ENCODE measurements at regions not wholly inside any gene's neighbourhood (a gene's known extent, or its start where the extent isn't known, plus 50 kb on each side); places are given as distances from the start of the nearest gene placed in this dataset.
"Not testable (repeated sequence)": the region's sequence is repeated elsewhere in the genome, so short reads cannot be mapped to it uniquely, and the experiment has no call there.

GRCh38 chr3:67986706-67987105 lies 332.3 kb upstream of the SUCLG2 start:
- Mint-ChIP-seq H3K36me3 (no peaks in the 10 kb centered on the region), H3K27me3 (no peaks in the 10 kb centered on the region), H3K4me3 (no peak overlapping the region), H3K27ac (no peak overlapping the region), H3K9me3 (no peaks in the 10 kb centered on the region), H3K4me1 (no peaks in the 10 kb centered on the region)

- no peak overlapping the region for H3K27ac Mint-ChIP-seq
- H3K9me3 Mint-ChIP-seq: no peaks in the 10 kb centered on the region
Observed at GRCh38 chr3:67983166-67983565, 328.8 kb upstream of the SUCLG2 start.

GRCh38 chr3:67981077-67981476 lies 326.7 kb upstream of the SUCLG2 start:
- Mint-ChIP-seq H3K36me3 (no peaks in the 10 kb centered on the region), H3K27me3 (no peaks in the 10 kb centered on the region), H3K4me1 (no peaks in the 10 kb centered on the region), H3K27ac (no peak overlapping the region), H3K4me3 (no peak overlapping the region), H3K9me3 (peaks cover 0 to 1% (median 0%) of the 10 kb centered on the region in 3 donors)

More at GRCh38 chr3:67983166-67983565, 328.8 kb upstream of the SUCLG2 start:
- H3K36me3 Mint-ChIP-seq: no peaks in the 10 kb centered on the region
- H3K27me3 Mint-ChIP-seq: no peaks in the 10 kb centered on the region
- no peak overlapping the region for H3K4me3 Mint-ChIP-seq
- H3K4me1 Mint-ChIP-seq: no peaks in the 10 kb centered on the region

- Mint-ChIP-seq H3K4me1 (no peaks in the 10 kb centered on the region), H3K9me3 (peaks cover 0 to 1% (median 0%) of the 10 kb centered on the region in 3 donors), H3K27me3 (no peaks in the 10 kb centered on the region), H3K27ac (no peak overlapping the region), H3K36me3 (no peaks in the 10 kb centered on the region), H3K4me3 (no peak overlapping the region)
Observed at GRCh38 chr3:67979342-67979741, 324.9 kb upstream of the SUCLG2 start.

GRCh38 chr3:67977762-67978161 lies 323.4 kb upstream of the SUCLG2 start:
- Mint-ChIP-seq H3K4me3 (no peak overlapping the region), H3K36me3 (no peaks in the 10 kb centered on the region), H3K9me3 (peaks cover 0 to 1% (median 0%) of the 10 kb centered on the region in 3 donors), H3K27me3 (no peaks in the 10 kb centered on the region), H3K27ac (no peak overlapping the region), H3K4me1 (no peaks in the 10 kb centered on the region)

GRCh38 chr3:67976663-67977062 lies 322.3 kb upstream of the SUCLG2 start:
- H3K36me3 Mint-ChIP-seq: no peaks in the 10 kb centered on the region
- no peak overlapping the region for H3K27ac Mint-ChIP-seq
- no peak overlapping the region for H3K4me3 Mint-ChIP-seq
- H3K4me1 Mint-ChIP-seq: no peaks in the 10 kb centered on the region
- H3K9me3 Mint-ChIP-seq: peaks cover 0 to 3% (median 1%) of the 10 kb centered on the region in 3 donors
- no peaks in the 10 kb centered on the region for H3K27me3 Mint-ChIP-seq

- H3K9me3 Mint-ChIP-seq: peaks cover 0 to 6% (median 3%) of the 10 kb centered on the region in 3 donors
- H3K27me3 Mint-ChIP-seq: no peaks in the 10 kb centered on the region
- H3K4me3 Mint-ChIP-seq: no peak overlapping the region
- H3K4me1 Mint-ChIP-seq: no peaks in the 10 kb centered on the region
- no peak overlapping the region for H3K27ac Mint-ChIP-seq
- no peaks in the 10 kb centered on the region for H3K36me3 Mint-ChIP-seq
Observed at GRCh38 chr3:67964596-67964995, 310.2 kb upstream of the SUCLG2 start.

- H3K4me1 Mint-ChIP-seq: no peaks in the 10 kb centered on the region
- H3K4me3 Mint-ChIP-seq: no peak overlapping the region
- no peaks in the 10 kb centered on the region for H3K27me3 Mint-ChIP-seq
- no peak overlapping the region for H3K27ac Mint-ChIP-seq
- no peaks in the 10 kb centered on the region for H3K36me3 Mint-ChIP-seq
- H3K9me3 Mint-ChIP-seq: peaks cover 4 to 6% (median 4%) of the 10 kb centered on the region in 3 donors
Observed at GRCh38 chr3:67957268-67957667, 302.9 kb upstream of the SUCLG2 start.

GRCh38 chr3:67947808-67948508 lies 293.5 kb upstream of the SUCLG2 start:
- Mint-ChIP-seq H3K27ac (no peak overlapping the region), H3K27me3 (peaks cover 3% of the 10 kb centered on the region), H3K36me3 (no peaks in the 10 kb centered on the region), H3K4me3 (peak overlapping the region in 1 of 4 donors; percentile 4), H3K4me1 (no peaks in the 10 kb centered on the region), H3K9me3 (peaks cover 0 to under 1% (median 0%) of the 10 kb centered on the region in 3 donors)

- no peaks in the 10 kb centered on the region for H3K9me3 Mint-ChIP-seq
- H3K27ac Mint-ChIP-seq: no peak overlapping the region
- peaks cover 3% of the 10 kb centered on the region for H3K27me3 Mint-ChIP-seq
- H3K4me1 Mint-ChIP-seq: no peaks in the 10 kb centered on the region
- no peaks in the 10 kb centered on the region for H3K36me3 Mint-ChIP-seq
- H3K4me3 Mint-ChIP-seq: no peak overlapping the region
Observed at GRCh38 chr3:67946436-67946835, 292.0 kb upstream of the SUCLG2 start.

GRCh38 chr3:67943546-67943945 lies 289.1 kb upstream of the SUCLG2 start:
- no peaks in the 10 kb centered on the region for H3K36me3 Mint-ChIP-seq
- peaks cover 3% of the 10 kb centered on the region for H3K27me3 Mint-ChIP-seq
- no peaks in the 10 kb centered on the region for H3K9me3 Mint-ChIP-seq
- H3K4me1 Mint-ChIP-seq: no peaks in the 10 kb centered on the region
- H3K27ac Mint-ChIP-seq: no peak overlapping the region
- no peak overlapping the region for H3K4me3 Mint-ChIP-seq

GRCh38 chr3:67941433-67942030 lies 287.1 kb upstream of the SUCLG2 start:
- Mint-ChIP-seq H3K27ac (no peak overlapping the region), H3K36me3 (no peaks in the 10 kb centered on the region), H3K4me3 (no peak overlapping the region)

GRCh38 chr3:67940210-67940952 lies 286.0 kb upstream of the SUCLG2 start:
- Mint-ChIP-seq H3K27ac (no peak overlapping the region), H3K36me3 (no peaks in the 10 kb centered on the region), H3K4me1 (no peaks in the 10 kb centered on the region), H3K9me3 (peaks cover 0 to 5% (median 0%) of the 10 kb centered on the region in 3 donors), H3K27me3 (no peaks in the 10 kb centered on the region), H3K4me3 (no peak overlapping the region)

More at GRCh38 chr3:67941433-67942030, 287.1 kb upstream of the SUCLG2 start:
- no peaks in the 10 kb centered on the region for H3K4me1 Mint-ChIP-seq
- no peaks in the 10 kb centered on the region for H3K9me3 Mint-ChIP-seq
- H3K27me3 Mint-ChIP-seq: no peaks in the 10 kb centered on the region

- Mint-ChIP-seq H3K4me3 (no peak overlapping the region), H3K4me1 (no peaks in the 10 kb centered on the region), H3K36me3 (no peaks in the 10 kb centered on the region), H3K27ac (no peak overlapping the region), H3K27me3 (no peaks in the 10 kb centered on the region), H3K9me3 (peaks cover 2 to 7% (median 3%) of the 10 kb centered on the region in 3 donors)
Observed at GRCh38 chr3:67937498-67938118, 283.2 kb upstream of the SUCLG2 start.

GRCh38 chr3:67930394-67930793 lies 276.0 kb upstream of the SUCLG2 start:
- not testable (repeated sequence) for H3K27me3 Mint-ChIP-seq, H3K27ac Mint-ChIP-seq, H3K4me1 Mint-ChIP-seq, H3K36me3 Mint-ChIP-seq, H3K9me3 Mint-ChIP-seq, H3K4me3 Mint-ChIP-seq

All from IgD-negative memory B cell (primary cell).